ENCODE measurements at regions not wholly inside any gene's neighbourhood (a gene's known extent, or its start where the extent isn't known, plus 50 kb on each side); places are given as distances from the start of the nearest gene placed in this dataset.

DNA sequence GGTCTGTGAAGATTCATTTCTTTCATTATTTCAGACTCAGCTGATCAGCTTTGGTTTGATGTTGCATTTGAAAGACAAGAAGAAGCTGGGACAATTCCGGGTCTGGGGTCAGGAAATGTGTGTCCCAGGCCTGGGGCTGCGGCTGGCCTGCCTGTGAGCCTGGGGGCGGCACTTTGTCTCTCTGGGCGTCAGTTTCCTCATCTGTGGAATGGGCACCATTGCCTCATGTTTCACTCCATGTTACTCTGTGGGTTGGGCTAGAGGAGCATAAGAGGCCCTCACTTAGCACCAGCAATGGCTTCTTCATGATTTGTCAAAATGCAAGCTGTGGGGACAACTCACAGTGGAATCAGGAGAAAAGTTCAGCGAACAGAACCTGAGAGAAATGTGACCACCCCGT lies 570.1 kb downstream of the VRK1 start:
- no peaks in the 10 kb centered on the region for H3K4me1 ChIP-seq (ENCODE audit: control insufficient read depth, insufficient read depth, low read length)
- Mint-ChIP-seq H3K27me3 (ENCODE audit: low read depth in 2 of 2) (peaks cover 0 to 3% of the 10 kb centered on the region in 2 donors), H3K9me3 (no peaks in the 10 kb centered on the region), H3K4me1 (peaks cover 5 to 16% of the 10 kb centered on the region in 2 donors), H3K4me3 (no peak overlapping the region), H3K27ac (no peak overlapping the region), H3K36me3 (no peaks in the 10 kb centered on the region)
- no peak overlapping the region for H3K27ac ChIP-seq (ENCODE audit: low read length)
- 78% methylated on average over 6 of the region's 6 CpGs for WGBS (ENCODE audit: insufficient coverage)
- TF ChIP-seq CTCF (IDR thresholded peaks at IDR 0.05), result no peak
- ATAC-seq (no peak), DNase-seq (no peak)
- no peak overlapping the region for H3K4me3 ChIP-seq (ENCODE audit: low read length)
- H3K36me3 ChIP-seq (ENCODE audit: control insufficient read depth, insufficient read depth, low read length), result no peaks in the 10 kb centered on the region
- intact Hi-C loops (cut with micrococcal nuclease), result no loop called here
- no peaks in the 10 kb centered on the region for H3K27me3 ChIP-seq (ENCODE audit: control insufficient read depth, insufficient read depth, low read length)
- H3K9me3 ChIP-seq (ENCODE audit: control insufficient read depth, insufficient read depth, low read length), result peaks cover 4% of the 10 kb centered on the region

- no peaks in the 10 kb centered on the region for H3K36me3 ChIP-seq (ENCODE audit: control insufficient read depth, insufficient read depth, low read length)
- H3K9me3 Mint-ChIP-seq, result no peaks in the 10 kb centered on the region
Measured at GRCh38 chr14:97368049-97368448, 570.9 kb downstream of the VRK1 start.

DNA sequence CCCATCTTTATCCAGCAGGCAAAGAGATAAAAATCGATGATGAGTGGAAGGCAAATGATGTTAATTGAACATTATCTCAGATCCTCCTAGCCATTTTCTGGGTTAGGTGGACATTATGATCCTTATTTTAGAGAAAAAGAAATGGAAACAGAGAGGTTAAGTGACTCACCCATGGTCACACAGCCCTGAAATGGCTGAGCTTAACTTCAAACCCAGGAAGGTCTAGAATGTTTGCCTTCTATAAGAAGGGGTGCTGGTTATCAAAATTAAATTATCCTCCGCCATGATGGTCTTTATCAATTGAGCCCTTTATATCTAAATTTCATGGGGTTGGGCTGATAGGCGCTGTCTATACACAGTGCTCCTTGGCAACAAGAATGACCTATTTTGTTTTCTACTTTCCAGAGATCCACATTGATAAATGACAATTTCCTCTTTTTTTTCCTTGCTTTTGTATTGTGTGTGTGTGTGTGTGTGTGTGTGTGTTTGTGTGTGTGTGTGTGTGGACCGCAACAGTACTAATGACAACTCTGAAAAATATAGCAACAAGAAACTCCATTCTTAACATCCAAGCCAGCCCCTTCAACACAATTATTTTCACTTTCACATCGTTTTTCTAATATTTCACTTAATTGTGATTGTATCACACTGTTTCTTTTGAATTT lies 571.9 kb downstream of the VRK1 start:
- intact Hi-C loops (cut with micrococcal nuclease), result no loop called here
- ATAC-seq, result no peak
- WGBS (ENCODE audit: insufficient coverage), result 83% methylated on average over 3 of the region's 5 CpGs

More at GRCh38 chr14:97368049-97368448, 570.9 kb downstream of the VRK1 start:
- H3K4me1 Mint-ChIP-seq, result peaks cover 0 to 16% of the 10 kb centered on the region in 2 donors
- H3K27ac Mint-ChIP-seq, result no peak overlapping the region
- no peak for DNase-seq
- Histone ChIP-seq H3K9me3 (ENCODE audit: control insufficient read depth, insufficient read depth, low read length) (peaks cover 4% of the 10 kb centered on the region), H3K4me1 (ENCODE audit: control insufficient read depth, insufficient read depth, low read length) (no peaks in the 10 kb centered on the region), H3K4me3 (ENCODE audit: low read length) (no peak overlapping the region), H3K27me3 (ENCODE audit: control insufficient read depth, insufficient read depth, low read length) (no peaks in the 10 kb centered on the region), H3K27ac (ENCODE audit: low read length) (no peak overlapping the region)
- 78% methylated on average over 7 of the region's 7 CpGs for WGBS (ENCODE audit: insufficient coverage)
- H3K27me3 Mint-ChIP-seq (ENCODE audit: low read depth in 2 of 2), result peaks cover 0 to 3% of the 10 kb centered on the region in 2 donors
- no peak for ATAC-seq
- no peak overlapping the region for H3K4me3 Mint-ChIP-seq
- H3K36me3 Mint-ChIP-seq, result no peaks in the 10 kb centered on the region
- no peak for TF ChIP-seq CTCF (IDR thresholded peaks at IDR 0.05)
- intact Hi-C loops (cut with micrococcal nuclease), result no loop called here

More for the DNA sequence above, 571.9 kb downstream of the VRK1 start:
- Mint-ChIP-seq H3K27me3 (ENCODE audit: low read depth in 2 of 2) (peaks cover 0 to 5% of the 10 kb centered on the region in 2 donors), H3K9me3 (no peaks in the 10 kb centered on the region), H3K4me3 (no peak overlapping the region), H3K4me1 (peaks cover 5 to 25% of the 10 kb centered on the region in 2 donors), H3K27ac (no peak overlapping the region), H3K36me3 (no peaks in the 10 kb centered on the region)
- no peak for DNase-seq
- no peak overlapping the region for H3K4me3 ChIP-seq (ENCODE audit: low read length)
- peaks cover 4% of the 10 kb centered on the region for H3K9me3 ChIP-seq (ENCODE audit: control insufficient read depth, insufficient read depth, low read length)
- H3K27ac ChIP-seq (ENCODE audit: low read length), result no peak overlapping the region
- no peaks in the 10 kb centered on the region for H3K27me3 ChIP-seq (ENCODE audit: control insufficient read depth, insufficient read depth, low read length)
- TF ChIP-seq CTCF (IDR thresholded peaks at IDR 0.05), result no peak
- no peaks in the 10 kb centered on the region for H3K4me1 ChIP-seq (ENCODE audit: control insufficient read depth, insufficient read depth, low read length)
- H3K36me3 ChIP-seq (ENCODE audit: control insufficient read depth, insufficient read depth, low read length), result no peaks in the 10 kb centered on the region
